GM23338 (cell line): ENCODE measurements at regions not wholly inside any gene's neighbourhood (a gene's known extent, or its start where the extent isn't known, plus 50 kb on each side); places are given as distances from the start of the nearest gene placed in this dataset.

ENCODE experiments used
- ATAC-seq: fragments of 200-7000 bp; cut with Tn5 transposase; 3 replicates; pipeline ENCODE4 v1.9.1; 2020
- DNase-seq: peaks from one replicate; pipeline ENCODE4 v3.0.0-alpha.2; 2015; ENCODE audit warnings: low spot score
- H2AFZ ChIP-seq: fragments of 200-600 bp; sonication (generic); 2 replicates; pipeline ENCODE4 v1.8.0; 2016; ENCODE audit warnings: antibody characterized with exemption, mild to moderate bottlenecking, moderate library complexity
- H3F3A ChIP-seq: fragments of 200-600 bp; sonication (generic); replicated peaks from 2 replicates; pipeline ENCODE4 v1.8.0; 2017; ENCODE audit warnings: antibody characterized with exemption, mixed run types, low read depth
- H3K27ac ChIP-seq: fragments of 200-600 bp; sonication (generic); 2 replicates; pipeline ENCODE4 v1.6.1; 2016; ENCODE audit warnings: low read depth
- H3K27me3 ChIP-seq: fragments of 200-600 bp; sonication (generic); 2 replicates; pipeline ENCODE4 v1.8.0; 2016; ENCODE audit warnings: mild to moderate bottlenecking, mixed run types, moderate library complexity; ENCODE audit not compliant: insufficient read depth
- H3K36me3 ChIP-seq: fragments of 200-600 bp; sonication (generic); 2 replicates; pipeline ENCODE4 v1.8.0; 2016; ENCODE audit warnings: mild to moderate bottlenecking; ENCODE audit not compliant: insufficient read depth
- H3K4me1 ChIP-seq: fragments of 200-600 bp; sonication (generic); 2 replicates; pipeline ENCODE4 v1.8.0; 2016; ENCODE audit warnings: mild to moderate bottlenecking, moderate library complexity; ENCODE audit not compliant: insufficient read depth
- H3K4me2 ChIP-seq: fragments of 200-600 bp; sonication (generic); 2 replicates; pipeline ENCODE4 v1.7.1; 2017; ENCODE audit warnings: mixed run types
- H3K4me3 ChIP-seq: fragments of 200-600 bp; sonication (generic); 2 replicates; pipeline ENCODE4 v1.6.1; 2016; ENCODE audit warnings: mixed run types
- H3K79me2 ChIP-seq: fragments of 200-600 bp; sonication (generic); replicated peaks from 2 replicates; pipeline ENCODE4 v1.8.0; 2017; ENCODE audit warnings: mild to moderate bottlenecking; ENCODE audit not compliant: insufficient read depth
- H3K9me2 ChIP-seq: fragments of 200-600 bp; sonication (generic); 2 replicates; pipeline ENCODE4 v1.8.0; 2017; ENCODE audit not compliant: insufficient read depth
- H4K20me1 ChIP-seq: fragments of 200-600 bp; sonication (generic); replicated peaks from 2 replicates; pipeline ENCODE4 v1.8.0; 2017; ENCODE audit warnings: mild to moderate bottlenecking; ENCODE audit not compliant: insufficient read depth
- H3K27ac Mint-ChIP-seq: 2 replicates; pipeline ENCODE4 v1.8.0; 2020; ENCODE audit warnings: inconsistent platforms, mild to moderate bottlenecking, moderate library complexity, mixed read lengths
- H3K27me3 Mint-ChIP-seq: 3 replicates; pipeline ENCODE4 v1.8.0; 2022; ENCODE audit warnings: low read depth, mild to moderate bottlenecking, moderate library complexity, mixed read lengths, inconsistent platforms; ENCODE audit not compliant: insufficient read depth, poor library complexity
- H3K36me3 Mint-ChIP-seq: 3 replicates; pipeline ENCODE4 v1.8.0; 2021; ENCODE audit warnings: low read depth, mild to moderate bottlenecking, inconsistent platforms, moderate library complexity, mixed read lengths
- H3K4me1 Mint-ChIP-seq: 3 replicates; pipeline ENCODE4 v1.8.0; 2020; ENCODE audit warnings: mild to moderate bottlenecking, inconsistent platforms, mixed read lengths
- H3K4me3 Mint-ChIP-seq: 3 replicates; pipeline ENCODE4 v1.8.0; 2021; ENCODE audit warnings: moderate library complexity, mild to moderate bottlenecking, inconsistent platforms, mixed read lengths
- H3K9me3 Mint-ChIP-seq: 3 replicates; pipeline ENCODE4 v1.8.0; 2020; ENCODE audit warnings: moderate library complexity, mild to moderate bottlenecking, inconsistent platforms, mixed read lengths
- CREB1 ChIP-seq: fragments of 250-450 bp; sonication (Bioruptor Pico); IDR thresholded peaks from 2 replicates; pipeline ENCODE4 v1.5.0; 2020; ENCODE audit warnings: low read depth, mild to moderate bottlenecking, moderate library complexity
- EZH2 ChIP-seq: fragments of 200-600 bp; sonication (generic); IDR thresholded peaks from one replicate; pipeline ENCODE4 v1.8.0; 2017; ENCODE audit warnings: antibody characterized with exemption, mild to moderate bottlenecking, low read depth; ENCODE audit not compliant: unreplicated experiment
- EZH2phosphoT487 ChIP-seq: fragments of 200-600 bp; sonication (generic); IDR thresholded peaks from one replicate; pipeline ENCODE4 v1.8.1; 2018; ENCODE audit warnings: antibody characterized with exemption; ENCODE audit not compliant: unreplicated experiment
- JUNB ChIP-seq: IDR thresholded peaks from one replicate; pipeline ENCODE4 v1.6.1; 2016; ENCODE audit warnings: antibody characterized with exemption; ENCODE audit not compliant: unreplicated experiment
- NANOG ChIP-seq: IDR thresholded peaks from 2 replicates; pipeline ENCODE4 v1.6.1; 2016; ENCODE audit warnings: antibody characterized with exemption, borderline replicate concordance
- POLR2AphosphoS5 ChIP-seq: IDR thresholded peaks from 2 replicates; pipeline ENCODE4 v1.6.1; 2016; ENCODE audit warnings: antibody characterized with exemption, low read depth
- STAT1 ChIP-seq: IDR thresholded peaks from one replicate; pipeline ENCODE4 v1.6.1; 2016; ENCODE audit warnings: antibody characterized with exemption; ENCODE audit not compliant: unreplicated experiment
- ZNF114 ChIP-seq: fragments of 250-450 bp; sonication (Bioruptor Pico); IDR thresholded peaks from 2 replicates; pipeline ENCODE4 v1.5.0; 2020; ENCODE audit warnings: mild to moderate bottlenecking, moderate library complexity
- ZNF331 ChIP-seq: fragments of 250-450 bp; sonication (Bioruptor Pico); IDR thresholded peaks from 2 replicates; pipeline ENCODE4 v1.5.0; 2020; ENCODE audit warnings: low read depth, mild to moderate bottlenecking, moderate library complexity
- TF ChIP-seq, protein P1 (sequence below): fragments of 250-450 bp; sonication (Bioruptor Pico); IDR thresholded peaks from 2 replicates; pipeline ENCODE4 v1.5.0; 2020; ENCODE audit warnings: mild to moderate bottlenecking, moderate library complexity
- TF ChIP-seq, protein P2 (sequence below): IDR thresholded peaks from 2 replicates; pipeline ENCODE4 v1.6.1; 2016; ENCODE audit warnings: antibody characterized with exemption
- TF ChIP-seq, protein P3 (sequence below): IDR thresholded peaks from one replicate; pipeline ENCODE4 v1.6.1; 2018; ENCODE audit warnings: antibody characterized with exemption; ENCODE audit not compliant: unreplicated experiment
- TF ChIP-seq, protein P4 (sequence below), 2 experiments: fragments of 200-600 bp in 1 of 2; sonication (generic) in 1 of 2; conservative IDR thresholded peaks; 2 replicates each; pipeline versions ENCODE4 v1.5.1 to v1.6.1; 2016 to 2017; ENCODE audit warnings: antibody characterized with exemption in 2 of 2, low read depth in 2 of 2, mild to moderate bottlenecking in 2 of 2, moderate library complexity in 1 of 2

DNA sequence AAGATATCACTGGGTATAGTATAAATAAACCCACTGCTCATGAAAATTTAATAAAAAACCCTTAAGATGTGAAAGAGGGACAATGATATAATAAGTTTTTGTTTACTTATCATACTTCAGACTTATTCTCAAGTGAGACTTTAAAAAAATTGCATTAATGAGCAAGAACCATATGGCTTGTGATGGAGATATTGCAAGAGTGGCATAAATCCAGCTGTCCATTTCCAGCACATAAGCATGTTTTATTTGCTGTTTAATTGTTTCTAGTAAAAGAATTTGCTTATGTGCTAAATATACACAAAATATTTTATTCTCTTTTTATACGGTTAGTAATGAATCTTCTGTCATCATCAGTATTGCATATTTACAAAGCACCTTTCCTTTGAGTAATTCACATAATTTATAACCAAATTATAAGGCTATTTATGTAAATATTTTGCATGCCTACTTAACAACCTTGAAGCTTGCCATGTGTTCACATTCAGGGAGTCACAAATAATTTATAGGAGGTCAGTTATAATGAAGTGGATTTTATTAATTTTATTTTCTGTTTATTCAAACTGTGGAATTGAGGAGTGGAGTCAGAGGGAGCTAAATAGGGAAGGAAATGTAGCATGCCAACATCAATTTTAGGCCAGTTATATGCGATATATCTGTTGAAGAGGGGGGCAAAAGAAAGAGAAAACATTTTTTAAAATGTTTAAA is 318.5 kb upstream of the CWC22 start:
- no peaks in the 10 kb centered on the region for H4K20me1 ChIP-seq
- DNase-seq (no peak), ATAC-seq (no peak)
- H3K79me2 ChIP-seq, result no peaks in the 10 kb centered on the region
- Mint-ChIP-seq H3K4me1 (peaks cover 8% of the 10 kb centered on the region), H3K4me3 (no peak overlapping the region), H3K27me3 (peaks cover 2% of the 10 kb centered on the region), H3K27ac (no peak overlapping the region), H3K9me3 (peaks cover 6% of the 10 kb centered on the region), H3K36me3 (peaks cover 5% of the 10 kb centered on the region; the same call in 2 of the 3 replicates)
- no peaks in the 10 kb centered on the region for H3K27me3 ChIP-seq
- H3K27ac ChIP-seq, result no peak overlapping the region
- no peaks in the 10 kb centered on the region for H3F3A ChIP-seq
- TF ChIP-seq STAT1 (no peak), EZH2phosphoT487 (no peak), POLR2AphosphoS5 (no peak), ZNF331 (CRISPR knock-in tag) (no peak), EZH2 (no peak), CREB1 (no peak), ZNF114 (CRISPR knock-in tag) (no peak), NANOG (no peak), JUNB (no peak)
- TF ChIP-seq, protein P1, sequence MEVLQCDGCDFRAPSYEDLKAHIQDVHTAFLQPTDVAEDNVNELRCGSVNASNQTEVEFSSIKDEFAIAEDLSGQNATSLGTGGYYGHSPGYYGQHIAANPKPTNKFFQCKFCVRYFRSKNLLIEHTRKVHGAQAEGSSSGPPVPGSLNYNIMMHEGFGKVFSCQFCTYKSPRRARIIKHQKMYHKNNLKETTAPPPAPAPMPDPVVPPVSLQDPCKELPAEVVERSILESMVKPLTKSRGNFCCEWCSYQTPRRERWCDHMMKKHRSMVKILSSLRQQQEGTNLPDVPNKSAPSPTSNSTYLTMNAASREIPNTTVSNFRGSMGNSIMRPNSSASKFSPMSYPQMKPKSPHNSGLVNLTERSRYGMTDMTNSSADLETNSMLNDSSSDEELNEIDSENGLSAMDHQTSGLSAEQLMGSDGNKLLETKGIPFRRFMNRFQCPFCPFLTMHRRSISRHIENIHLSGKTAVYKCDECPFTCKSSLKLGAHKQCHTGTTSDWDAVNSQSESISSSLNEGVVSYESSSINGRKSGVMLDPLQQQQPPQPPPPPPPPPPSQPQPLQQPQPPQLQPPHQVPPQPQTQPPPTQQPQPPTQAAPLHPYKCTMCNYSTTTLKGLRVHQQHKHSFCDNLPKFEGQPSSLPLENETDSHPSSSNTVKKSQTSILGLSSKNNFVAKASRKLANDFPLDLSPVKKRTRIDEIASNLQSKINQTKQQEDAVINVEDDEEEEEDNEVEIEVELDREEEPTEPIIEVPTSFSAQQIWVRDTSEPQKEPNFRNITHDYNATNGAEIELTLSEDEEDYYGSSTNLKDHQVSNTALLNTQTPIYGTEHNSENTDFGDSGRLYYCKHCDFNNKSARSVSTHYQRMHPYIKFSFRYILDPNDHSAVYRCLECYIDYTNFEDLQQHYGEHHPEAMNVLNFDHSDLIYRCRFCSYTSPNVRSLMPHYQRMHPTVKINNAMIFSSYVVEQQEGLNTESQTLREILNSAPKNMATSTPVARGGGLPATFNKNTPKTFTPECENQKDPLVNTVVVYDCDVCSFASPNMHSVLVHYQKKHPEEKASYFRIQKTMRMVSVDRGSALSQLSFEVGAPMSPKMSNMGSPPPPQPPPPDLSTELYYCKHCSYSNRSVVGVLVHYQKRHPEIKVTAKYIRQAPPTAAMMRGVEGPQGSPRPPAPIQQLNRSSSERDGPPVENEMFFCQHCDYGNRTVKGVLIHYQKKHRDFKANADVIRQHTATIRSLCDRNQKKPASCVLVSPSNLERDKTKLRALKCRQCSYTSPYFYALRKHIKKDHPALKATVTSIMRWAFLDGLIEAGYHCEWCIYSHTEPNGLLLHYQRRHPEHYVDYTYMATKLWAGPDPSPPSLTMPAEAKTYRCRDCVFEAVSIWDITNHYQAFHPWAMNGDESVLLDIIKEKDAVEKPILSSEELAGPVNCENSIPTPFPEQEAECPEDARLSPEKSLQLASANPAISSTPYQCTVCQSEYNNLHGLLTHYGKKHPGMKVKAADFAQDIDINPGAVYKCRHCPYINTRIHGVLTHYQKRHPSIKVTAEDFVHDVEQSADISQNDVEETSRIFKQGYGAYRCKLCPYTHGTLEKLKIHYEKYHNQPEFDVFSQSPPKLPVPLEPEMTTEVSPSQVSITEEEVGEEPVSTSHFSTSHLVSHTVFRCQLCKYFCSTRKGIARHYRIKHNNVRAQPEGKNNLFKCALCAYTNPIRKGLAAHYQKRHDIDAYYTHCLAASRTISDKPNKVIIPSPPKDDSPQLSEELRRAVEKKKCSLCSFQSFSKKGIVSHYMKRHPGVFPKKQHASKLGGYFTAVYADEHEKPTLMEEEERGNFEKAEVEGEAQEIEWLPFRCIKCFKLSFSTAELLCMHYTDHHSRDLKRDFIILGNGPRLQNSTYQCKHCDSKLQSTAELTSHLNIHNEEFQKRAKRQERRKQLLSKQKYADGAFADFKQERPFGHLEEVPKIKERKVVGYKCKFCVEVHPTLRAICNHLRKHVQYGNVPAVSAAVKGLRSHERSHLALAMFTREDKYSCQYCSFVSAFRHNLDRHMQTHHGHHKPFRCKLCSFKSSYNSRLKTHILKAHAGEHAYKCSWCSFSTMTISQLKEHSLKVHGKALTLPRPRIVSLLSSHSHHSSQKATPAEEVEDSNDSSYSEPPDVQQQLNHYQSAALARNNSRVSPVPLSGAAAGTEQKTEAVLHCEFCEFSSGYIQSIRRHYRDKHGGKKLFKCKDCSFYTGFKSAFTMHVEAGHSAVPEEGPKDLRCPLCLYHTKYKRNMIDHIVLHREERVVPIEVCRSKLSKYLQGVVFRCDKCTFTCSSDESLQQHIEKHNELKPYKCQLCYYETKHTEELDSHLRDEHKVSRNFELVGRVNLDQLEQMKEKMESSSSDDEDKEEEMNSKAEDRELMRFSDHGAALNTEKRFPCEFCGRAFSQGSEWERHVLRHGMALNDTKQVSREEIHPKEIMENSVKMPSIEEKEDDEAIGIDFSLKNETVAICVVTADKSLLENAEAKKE (CRISPR knock-in tag), result no peak
- TF ChIP-seq, protein P2, sequence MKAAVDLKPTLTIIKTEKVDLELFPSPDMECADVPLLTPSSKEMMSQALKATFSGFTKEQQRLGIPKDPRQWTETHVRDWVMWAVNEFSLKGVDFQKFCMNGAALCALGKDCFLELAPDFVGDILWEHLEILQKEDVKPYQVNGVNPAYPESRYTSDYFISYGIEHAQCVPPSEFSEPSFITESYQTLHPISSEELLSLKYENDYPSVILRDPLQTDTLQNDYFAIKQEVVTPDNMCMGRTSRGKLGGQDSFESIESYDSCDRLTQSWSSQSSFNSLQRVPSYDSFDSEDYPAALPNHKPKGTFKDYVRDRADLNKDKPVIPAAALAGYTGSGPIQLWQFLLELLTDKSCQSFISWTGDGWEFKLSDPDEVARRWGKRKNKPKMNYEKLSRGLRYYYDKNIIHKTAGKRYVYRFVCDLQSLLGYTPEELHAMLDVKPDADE, result no peak
- TF ChIP-seq, protein P3, sequence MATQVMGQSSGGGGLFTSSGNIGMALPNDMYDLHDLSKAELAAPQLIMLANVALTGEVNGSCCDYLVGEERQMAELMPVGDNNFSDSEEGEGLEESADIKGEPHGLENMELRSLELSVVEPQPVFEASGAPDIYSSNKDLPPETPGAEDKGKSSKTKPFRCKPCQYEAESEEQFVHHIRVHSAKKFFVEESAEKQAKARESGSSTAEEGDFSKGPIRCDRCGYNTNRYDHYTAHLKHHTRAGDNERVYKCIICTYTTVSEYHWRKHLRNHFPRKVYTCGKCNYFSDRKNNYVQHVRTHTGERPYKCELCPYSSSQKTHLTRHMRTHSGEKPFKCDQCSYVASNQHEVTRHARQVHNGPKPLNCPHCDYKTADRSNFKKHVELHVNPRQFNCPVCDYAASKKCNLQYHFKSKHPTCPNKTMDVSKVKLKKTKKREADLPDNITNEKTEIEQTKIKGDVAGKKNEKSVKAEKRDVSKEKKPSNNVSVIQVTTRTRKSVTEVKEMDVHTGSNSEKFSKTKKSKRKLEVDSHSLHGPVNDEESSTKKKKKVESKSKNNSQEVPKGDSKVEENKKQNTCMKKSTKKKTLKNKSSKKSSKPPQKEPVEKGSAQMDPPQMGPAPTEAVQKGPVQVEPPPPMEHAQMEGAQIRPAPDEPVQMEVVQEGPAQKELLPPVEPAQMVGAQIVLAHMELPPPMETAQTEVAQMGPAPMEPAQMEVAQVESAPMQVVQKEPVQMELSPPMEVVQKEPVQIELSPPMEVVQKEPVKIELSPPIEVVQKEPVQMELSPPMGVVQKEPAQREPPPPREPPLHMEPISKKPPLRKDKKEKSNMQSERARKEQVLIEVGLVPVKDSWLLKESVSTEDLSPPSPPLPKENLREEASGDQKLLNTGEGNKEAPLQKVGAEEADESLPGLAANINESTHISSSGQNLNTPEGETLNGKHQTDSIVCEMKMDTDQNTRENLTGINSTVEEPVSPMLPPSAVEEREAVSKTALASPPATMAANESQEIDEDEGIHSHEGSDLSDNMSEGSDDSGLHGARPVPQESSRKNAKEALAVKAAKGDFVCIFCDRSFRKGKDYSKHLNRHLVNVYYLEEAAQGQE, result no peak
- TF ChIP-seq, protein P4, sequence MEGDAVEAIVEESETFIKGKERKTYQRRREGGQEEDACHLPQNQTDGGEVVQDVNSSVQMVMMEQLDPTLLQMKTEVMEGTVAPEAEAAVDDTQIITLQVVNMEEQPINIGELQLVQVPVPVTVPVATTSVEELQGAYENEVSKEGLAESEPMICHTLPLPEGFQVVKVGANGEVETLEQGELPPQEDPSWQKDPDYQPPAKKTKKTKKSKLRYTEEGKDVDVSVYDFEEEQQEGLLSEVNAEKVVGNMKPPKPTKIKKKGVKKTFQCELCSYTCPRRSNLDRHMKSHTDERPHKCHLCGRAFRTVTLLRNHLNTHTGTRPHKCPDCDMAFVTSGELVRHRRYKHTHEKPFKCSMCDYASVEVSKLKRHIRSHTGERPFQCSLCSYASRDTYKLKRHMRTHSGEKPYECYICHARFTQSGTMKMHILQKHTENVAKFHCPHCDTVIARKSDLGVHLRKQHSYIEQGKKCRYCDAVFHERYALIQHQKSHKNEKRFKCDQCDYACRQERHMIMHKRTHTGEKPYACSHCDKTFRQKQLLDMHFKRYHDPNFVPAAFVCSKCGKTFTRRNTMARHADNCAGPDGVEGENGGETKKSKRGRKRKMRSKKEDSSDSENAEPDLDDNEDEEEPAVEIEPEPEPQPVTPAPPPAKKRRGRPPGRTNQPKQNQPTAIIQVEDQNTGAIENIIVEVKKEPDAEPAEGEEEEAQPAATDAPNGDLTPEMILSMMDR (conservative IDR thresholded peaks at IDR 0.05; ENCODE audit: low read depth in 2 of 2), result no peak
- no peak overlapping the region for H2AFZ ChIP-seq
- no peak overlapping the region for H3K4me3 ChIP-seq
- H3K36me3 ChIP-seq, result peaks cover 6% of the 10 kb centered on the region; the same call in 1 of the 2 replicates
- no peak overlapping the region for H3K4me2 ChIP-seq
- H3K4me1 ChIP-seq, result no peaks in the 10 kb centered on the region
- H3K9me2 ChIP-seq, result 0 out of 2 replicates have a peak, but pooled peaks cover 3% of the 10 kb centered on the region
